Omental fat pad (tissue), 3 donors: ENCODE measurements at regions not wholly inside any gene's neighbourhood (a gene's known extent, or its start where the extent isn't known, plus 50 kb on each side); places are given as distances from the start of the nearest gene placed in this dataset.
"Not testable (repeated sequence)": the region's sequence is repeated elsewhere in the genome, so short reads cannot be mapped to it uniquely, and the experiment has no call there.

Source experiments
- ATAC-seq: fragments of 150-250 bp; one replicate; pipeline ENCODE4 v1.9.1; 2016; ENCODE audit warnings: mild to moderate bottlenecking, moderate library complexity; ENCODE audit not compliant: low FRiP score
- DNase-seq: peaks from one replicate; pipeline ENCODE4 v3.0.0-alpha.2; 2019; ENCODE audit warnings: low spot score
- CTCF ChIP-seq, 3 donors: fragments of 450-650 bp; IDR thresholded peaks; one replicate each; pipeline ENCODE4 v1.5.1; 2016 to 2017; ENCODE audit warnings: antibody characterized with exemption in 3 of 3, mild to moderate bottlenecking in 3 of 3, moderate library complexity in 2 of 3

GRCh38 chr12:11545484-11546330 lies 103.8 kb upstream of the ETV6 start:
- DNase-seq (no peak), ATAC-seq (no peak)
- no peak for TF ChIP-seq CTCF (IDR thresholded peaks at IDR 0.05)

DNA sequence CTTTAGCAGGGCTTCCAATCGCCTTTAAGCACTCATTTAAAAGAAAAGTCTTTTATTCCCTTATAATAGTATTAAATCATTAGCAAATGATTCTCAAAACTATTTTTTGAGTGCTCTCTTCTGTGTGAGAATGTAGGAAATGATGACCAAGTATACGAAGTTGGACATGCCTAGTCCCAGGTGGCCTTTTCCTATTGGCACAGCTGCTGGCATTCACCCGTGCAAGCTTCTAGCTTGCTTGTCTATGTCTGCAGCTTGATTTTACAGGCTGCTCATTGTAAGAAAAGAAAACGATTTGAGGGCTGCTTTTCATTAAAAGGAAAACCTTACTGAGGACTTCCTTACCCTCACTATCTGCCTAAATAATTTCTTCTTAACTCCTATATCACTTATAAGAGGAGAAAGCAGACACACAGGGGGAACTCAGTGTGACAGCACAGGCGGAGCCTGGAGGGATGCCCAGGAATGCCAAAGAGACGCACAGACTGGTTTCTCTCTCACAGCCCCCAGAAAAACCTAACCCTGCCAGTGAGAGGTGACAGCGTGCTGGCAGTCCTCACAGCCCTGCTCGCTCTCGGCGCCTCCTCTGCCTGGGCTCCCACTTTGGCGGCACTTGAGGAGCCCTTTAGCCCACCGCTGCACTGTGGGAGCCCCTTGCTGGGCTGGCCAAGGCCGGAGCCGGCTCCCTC lies 102.7 kb upstream of the ETV6 start:
- DNase-seq, ATAC-seq: not testable (repeated sequence)

- DNase-seq, ATAC-seq: not testable (repeated sequence)
Observed at GRCh38 chr12:11547271-11547646, 102.2 kb upstream of the ETV6 start.

DNA sequence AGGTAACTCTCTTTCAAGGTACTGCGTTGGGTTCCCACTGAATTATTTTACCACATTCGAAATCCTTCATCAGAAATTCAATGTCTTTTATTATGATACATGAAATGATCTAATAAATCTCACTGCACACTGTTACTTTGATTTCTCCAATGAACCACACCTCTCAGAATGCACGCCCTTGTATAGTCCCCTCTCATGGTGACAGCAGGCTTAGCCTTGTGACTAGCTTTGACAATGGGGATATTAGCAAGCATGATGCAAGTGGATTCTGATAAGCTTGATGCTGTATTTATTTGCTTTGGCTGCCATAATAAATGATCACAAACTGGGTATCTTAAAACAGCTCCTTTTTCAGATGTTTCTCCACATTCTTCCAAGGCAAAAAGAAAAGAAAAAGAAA lies 100.4 kb upstream of the ETV6 start:
- no peak for TF ChIP-seq CTCF (IDR thresholded peaks at IDR 0.05)
- no peak for ATAC-seq
- DNase-seq, result no peak

DNA sequence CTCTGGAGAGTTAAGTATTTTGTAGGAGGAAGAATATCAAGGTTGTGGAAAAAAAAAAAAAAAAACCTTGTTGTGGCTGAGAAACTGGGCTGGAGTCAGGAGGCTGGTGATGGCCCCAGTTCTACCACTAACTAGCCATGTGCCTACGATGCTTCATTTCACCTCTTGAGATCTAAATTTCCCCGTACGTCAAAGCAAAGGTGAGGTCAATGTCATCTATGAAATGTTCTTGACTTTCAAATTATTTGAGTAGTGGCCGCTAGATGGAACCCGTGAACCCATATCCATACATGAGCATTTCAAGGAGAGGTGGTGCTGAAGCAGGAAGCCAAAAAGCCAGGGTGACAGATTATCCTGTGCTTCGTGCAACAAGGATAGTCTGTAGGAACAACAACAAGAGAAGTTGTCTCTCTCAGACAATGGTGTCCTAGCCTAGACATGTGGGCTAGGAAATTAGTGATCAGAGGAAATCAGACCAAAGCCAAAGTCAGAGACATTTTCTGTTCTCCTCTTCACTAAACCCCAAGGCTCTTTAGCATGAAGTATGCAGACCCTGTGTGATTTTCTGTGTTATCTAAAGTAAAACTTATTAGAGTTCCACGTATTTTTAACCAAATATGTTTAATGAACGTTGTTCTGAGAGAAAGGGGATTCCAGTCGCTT lies 95.5 kb upstream of the ETV6 start:
- no peak for TF ChIP-seq CTCF (IDR thresholded peaks at IDR 0.05)
- DNase-seq (no peak), ATAC-seq (peak; percentile 58)

DNA sequence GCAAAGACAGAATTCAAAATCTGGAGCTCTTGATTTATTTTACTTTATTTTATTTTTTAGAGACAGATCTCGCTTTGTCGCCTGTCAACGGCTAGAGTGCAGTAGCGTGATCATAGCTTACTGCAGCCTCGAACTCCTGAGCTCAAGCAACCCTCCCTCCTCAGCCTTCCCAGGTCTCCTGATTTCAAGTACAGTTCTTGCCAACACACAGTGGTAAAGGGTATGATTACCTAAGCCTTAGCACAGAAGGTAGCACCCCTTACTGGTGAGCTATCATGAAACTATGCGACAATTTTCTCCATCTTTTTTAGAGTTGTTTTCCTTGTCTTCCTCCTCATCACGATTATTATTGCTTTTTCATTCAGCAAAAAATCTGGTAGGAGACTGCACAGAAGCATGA lies 94.3 kb upstream of the ETV6 start:
- DNase-seq (no peak), ATAC-seq (no peak)
- TF ChIP-seq CTCF (IDR thresholded peaks at IDR 0.05), result no peak

DNA sequence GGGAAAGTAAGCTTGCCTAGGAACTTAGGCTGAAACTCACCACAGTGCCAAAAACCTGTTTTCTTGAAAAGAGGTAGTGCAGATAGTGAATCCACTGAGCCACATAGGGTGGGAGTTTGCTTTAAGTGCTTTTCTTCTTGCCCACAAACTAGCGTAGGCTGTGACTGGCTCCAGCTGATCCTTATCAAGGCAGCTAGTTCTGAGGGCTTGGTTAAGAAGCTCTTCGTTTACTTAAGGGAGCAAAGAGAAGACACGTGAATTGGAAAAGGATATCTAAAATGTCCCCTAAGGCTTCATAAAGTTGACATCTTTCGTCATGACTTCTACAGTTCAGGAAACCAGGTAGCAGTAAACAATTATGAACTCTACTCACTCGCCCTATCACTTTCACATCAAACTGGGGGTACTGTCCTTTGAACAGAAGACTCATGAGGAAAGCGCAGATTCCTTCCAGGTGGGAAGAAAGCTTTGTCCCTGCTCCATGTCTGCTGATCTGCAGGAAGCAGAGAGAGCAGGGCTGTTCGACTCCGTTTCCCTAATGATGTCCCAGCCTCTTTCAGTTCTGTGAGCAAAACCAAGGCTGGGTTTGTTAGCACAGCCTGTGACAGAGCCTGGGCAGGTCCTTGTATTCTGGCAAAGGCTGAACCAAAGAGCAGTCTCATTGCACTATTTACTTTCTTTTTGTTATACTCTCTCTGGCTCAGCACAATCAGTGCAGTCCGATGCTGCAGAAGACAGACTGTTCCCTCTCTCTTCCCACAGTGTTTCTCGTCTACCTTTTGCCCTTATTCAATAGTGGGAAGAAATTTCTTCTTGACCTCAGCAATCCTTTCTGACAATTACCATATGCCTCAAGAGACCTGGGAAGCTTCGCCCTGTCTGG lies 93.5 kb upstream of the ETV6 start:
- DNase-seq (no peak), ATAC-seq (no peak)
- no peak for TF ChIP-seq CTCF (IDR thresholded peaks at IDR 0.05)
